ENCODE measurements at regions not wholly inside any gene's neighbourhood (a gene's known extent, or its start where the extent isn't known, plus 50 kb on each side); places are given as distances from the start of the nearest gene placed in this dataset.

GRCh38 chrX:150165776-150166610 lies 197.1 kb upstream of the MAMLD1 start:
- ATAC-seq (no peak), DNase-seq (ENCODE audit: low read depth, low spot score) (no peak)
- ChIA-PET CTCF (no interaction called here), POLR2A (no interaction called here)
- in situ Hi-C loops (cut with HindIII; ENCODE audit: low pct_unique_long_range_greater_than_20kb, low sequenced_read_pairs) (no loop called here), intact Hi-C loops (cut with micrococcal nuclease; ENCODE audit: unreplicated experiment) (no loop called here)
- TF ChIP-seq TCF7L2 (IDR thresholded peaks at IDR 0.05; ENCODE audit: low read depth, low read length) (no peak), REST (IDR thresholded peaks at IDR 0.05; ENCODE audit: insufficient read depth in 1 of 2, low read depth in 2 of 2, low read length in 1 of 2) (no peak), SIN3A (IDR thresholded peaks at IDR 0.05; ENCODE audit: borderline replicate concordance, insufficient read depth, low read depth, low read length) (no peak)
- no peaks in the 10 kb centered on the region for H3K4me1 ChIP-seq (ENCODE audit: control insufficient read depth, insufficient read depth, low read length)
- no peaks in the 10 kb centered on the region for H3K27me3 ChIP-seq (ENCODE audit: control insufficient read depth, insufficient read depth, low read length)
- H3K27ac ChIP-seq (ENCODE audit: low read length) = no peak overlapping the region
- H3K9me3 ChIP-seq (ENCODE audit: control insufficient read depth, insufficient read depth, low read depth, low read length) = no peaks in the 10 kb centered on the region
- no TSS peak for BruUV-seq (replicated peaks)
- H3K4me3 ChIP-seq (ENCODE audit: low read depth in 2 of 2, low read length in 2 of 2) = no peak overlapping the region
- H3K36me3 ChIP-seq (ENCODE audit: control insufficient read depth, insufficient read depth, low read length) = no peaks in the 10 kb centered on the region

GRCh38 chrX:150167482-150168324 lies 195.4 kb upstream of the MAMLD1 start:
- DNase-seq (ENCODE audit: low read depth, low spot score) (no peak), ATAC-seq (no peak)
- no peak overlapping the region for H3K27ac ChIP-seq (ENCODE audit: low read length)
- H3K4me3 ChIP-seq (ENCODE audit: low read depth in 2 of 2, low read length in 2 of 2) = no peak overlapping the region
- no peaks in the 10 kb centered on the region for H3K36me3 ChIP-seq (ENCODE audit: control insufficient read depth, insufficient read depth, low read length)
- no peaks in the 10 kb centered on the region for H3K4me1 ChIP-seq (ENCODE audit: control insufficient read depth, insufficient read depth, low read length)
- in situ Hi-C loops (cut with HindIII; ENCODE audit: low pct_unique_long_range_greater_than_20kb, low sequenced_read_pairs) = no loop called here
- no peak for TF ChIP-seq SIN3A (IDR thresholded peaks at IDR 0.05; ENCODE audit: borderline replicate concordance, insufficient read depth, low read depth, low read length)
- TF ChIP-seq CTCF (IDR thresholded peaks at IDR 0.05) = no peak
- TF ChIP-seq POLR2AphosphoS5 (IDR thresholded peaks at IDR 0.05; ENCODE audit: low read depth, low read length) = no peak
- no peak for TF ChIP-seq TCF7L2 (IDR thresholded peaks at IDR 0.05; ENCODE audit: low read depth, low read length)
- no peak for TF ChIP-seq REST (IDR thresholded peaks at IDR 0.05; ENCODE audit: insufficient read depth in 1 of 2, low read depth in 2 of 2, low read length in 1 of 2)
- CTCF ChIA-PET = no interaction called here
- intact Hi-C loops (cut with micrococcal nuclease; ENCODE audit: unreplicated experiment) = no loop called here
- no TSS peak for BruUV-seq (replicated peaks)
- POLR2A ChIA-PET = no interaction called here
- no peaks in the 10 kb centered on the region for H3K9me3 ChIP-seq (ENCODE audit: control insufficient read depth, insufficient read depth, low read depth, low read length)
- H3K27me3 ChIP-seq (ENCODE audit: control insufficient read depth, insufficient read depth, low read length) = no peaks in the 10 kb centered on the region

Measured in Panc1 (cell line).